Keratinocyte (primary cell): ENCODE measurements at regions not wholly inside any gene's neighbourhood (a gene's known extent, or its start where the extent isn't known, plus 50 kb on each side); places are given as distances from the start of the nearest gene placed in this dataset.

ENCODE experiments used
- EZH2 ChIP-seq: IDR thresholded peaks from one replicate; pipeline ENCODE4 v1.6.1; 2012; ENCODE audit warnings: inconsistent platforms, mild to moderate bottlenecking, low read length, moderate library complexity
- TF ChIP-seq, protein P1 (sequence below), 3 experiments: IDR thresholded peaks in 1 of 3; conservative IDR thresholded peaks in 1 of 3; optimal IDR thresholded peaks in 1 of 3; 2 replicates in 2 of 3; 3 replicates in 1 of 3; pipeline versions ENCODE3 to v1.5.1; 2011; ENCODE audit warnings: low read length in 3 of 3, mild to moderate bottlenecking in 3 of 3, moderate library complexity in 2 of 3, control low read depth in 1 of 3, inconsistent platforms in 1 of 3; ENCODE audit not compliant: insufficient read depth in 2 of 3; ENCODE audit errors: extremely low read depth in 1 of 3

DNA sequence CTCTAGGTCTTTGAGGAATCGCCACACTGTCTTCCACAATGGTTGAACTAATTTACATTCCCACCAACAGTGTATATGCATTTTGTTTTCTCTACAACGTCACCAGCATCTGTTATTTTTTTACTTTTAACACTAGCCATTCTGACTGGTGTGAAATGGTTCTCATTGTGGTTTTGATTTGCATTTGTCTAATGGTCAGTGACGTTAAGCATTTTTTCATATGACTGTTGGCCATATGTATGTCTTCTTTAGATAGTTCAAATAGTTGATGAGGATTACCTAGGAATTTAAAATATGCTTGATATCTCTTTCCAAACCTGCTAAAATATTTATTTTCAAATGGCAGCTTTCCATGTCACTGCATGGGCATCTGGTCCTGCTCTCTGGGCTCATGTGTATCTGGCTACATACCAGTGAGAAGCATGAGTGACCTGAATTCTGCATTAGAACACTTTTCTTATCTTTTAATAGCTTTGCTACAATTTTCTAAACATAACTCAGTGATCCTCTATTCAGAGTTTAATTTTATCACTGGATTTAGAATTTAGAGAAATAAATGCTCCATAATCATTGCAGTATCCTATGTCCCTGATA lies 95.8 kb upstream of the ADAMTS16 start:
- TF ChIP-seq, protein P1, sequence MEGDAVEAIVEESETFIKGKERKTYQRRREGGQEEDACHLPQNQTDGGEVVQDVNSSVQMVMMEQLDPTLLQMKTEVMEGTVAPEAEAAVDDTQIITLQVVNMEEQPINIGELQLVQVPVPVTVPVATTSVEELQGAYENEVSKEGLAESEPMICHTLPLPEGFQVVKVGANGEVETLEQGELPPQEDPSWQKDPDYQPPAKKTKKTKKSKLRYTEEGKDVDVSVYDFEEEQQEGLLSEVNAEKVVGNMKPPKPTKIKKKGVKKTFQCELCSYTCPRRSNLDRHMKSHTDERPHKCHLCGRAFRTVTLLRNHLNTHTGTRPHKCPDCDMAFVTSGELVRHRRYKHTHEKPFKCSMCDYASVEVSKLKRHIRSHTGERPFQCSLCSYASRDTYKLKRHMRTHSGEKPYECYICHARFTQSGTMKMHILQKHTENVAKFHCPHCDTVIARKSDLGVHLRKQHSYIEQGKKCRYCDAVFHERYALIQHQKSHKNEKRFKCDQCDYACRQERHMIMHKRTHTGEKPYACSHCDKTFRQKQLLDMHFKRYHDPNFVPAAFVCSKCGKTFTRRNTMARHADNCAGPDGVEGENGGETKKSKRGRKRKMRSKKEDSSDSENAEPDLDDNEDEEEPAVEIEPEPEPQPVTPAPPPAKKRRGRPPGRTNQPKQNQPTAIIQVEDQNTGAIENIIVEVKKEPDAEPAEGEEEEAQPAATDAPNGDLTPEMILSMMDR (optimal IDR thresholded peaks at IDR 0.05 in 1 of 3, IDR thresholded peaks at IDR 0.05 in 1 of 3, conservative IDR thresholded peaks at IDR 0.05 in 1 of 3; ENCODE audit: extremely low read depth in 1 of 3, insufficient read depth in 2 of 3, low read length in 3 of 3), result no peak
- no peak for TF ChIP-seq EZH2
